AG09309 (cell line): ENCODE measurements at regions not wholly inside any gene's neighbourhood (a gene's known extent, or its start where the extent isn't known, plus 50 kb on each side); places are given as distances from the start of the nearest gene placed in this dataset.

Experiments
- DNase-seq: peaks from one replicate; pipeline ENCODE4 v3.0.0-alpha.2; 2010; ENCODE audit warnings: low read depth
- H3K4me3 ChIP-seq: 2 replicates; pipeline ENCODE4 v1.5.1; 2011; ENCODE audit warnings: mild to moderate bottlenecking, low read depth, low read length, moderate library complexity; ENCODE audit not compliant: control insufficient read depth
- CTCF ChIP-seq: IDR thresholded peaks from 2 replicates; pipeline ENCODE4 v1.5.1; 2011; ENCODE audit warnings: mild to moderate bottlenecking, low read depth, low read length, inconsistent platforms; ENCODE audit not compliant: insufficient read depth, control insufficient read depth; ENCODE audit errors: missing control alignments

DNA sequence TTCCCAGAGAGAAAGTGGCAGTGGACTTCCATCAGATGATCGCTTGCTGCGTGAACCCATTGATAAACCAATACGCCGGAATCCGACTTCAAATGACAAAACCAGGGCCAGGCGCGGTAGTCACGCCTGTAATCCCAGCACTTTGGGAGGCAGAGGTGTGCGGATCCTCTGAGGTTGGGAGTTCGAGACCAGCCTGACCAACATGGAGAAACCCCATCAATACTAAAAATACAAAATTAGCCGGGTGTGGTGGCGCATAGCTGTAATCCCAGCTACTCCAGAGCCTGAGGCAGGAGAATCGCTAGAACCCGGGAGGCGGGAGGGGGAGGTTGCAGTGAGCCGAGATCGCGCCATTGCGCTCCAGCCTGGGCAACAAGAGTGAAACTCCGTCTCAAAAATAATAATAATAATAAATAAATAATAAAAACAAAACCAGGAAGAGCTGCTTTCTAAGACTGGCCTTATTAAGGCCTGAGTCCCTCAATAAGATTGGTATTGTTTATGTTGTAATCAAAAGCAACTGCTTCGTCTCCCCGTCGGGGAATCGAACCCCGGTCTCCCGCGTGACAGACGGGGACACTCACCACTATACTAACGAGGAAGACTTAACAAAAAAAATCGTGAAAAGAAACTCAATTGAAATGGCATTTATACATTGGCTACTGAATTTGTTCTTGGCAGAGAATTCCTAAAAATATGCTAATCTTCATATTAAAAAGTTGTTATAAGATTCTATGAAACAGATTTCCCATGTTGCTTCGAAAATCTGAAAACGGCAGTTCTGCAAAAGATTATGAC is 110.2 kb upstream of the ZNF184 start:
- no peak for DNase-seq
- H3K4me3 ChIP-seq, result no peak overlapping the region
- TF ChIP-seq CTCF, result no peak

GRCh38 chr6:27579973-27580372 is 107.1 kb upstream of the ZNF184 start:
- no peak for DNase-seq
- H3K4me3 ChIP-seq, result no peak overlapping the region
- TF ChIP-seq CTCF, result no peak

DNA sequence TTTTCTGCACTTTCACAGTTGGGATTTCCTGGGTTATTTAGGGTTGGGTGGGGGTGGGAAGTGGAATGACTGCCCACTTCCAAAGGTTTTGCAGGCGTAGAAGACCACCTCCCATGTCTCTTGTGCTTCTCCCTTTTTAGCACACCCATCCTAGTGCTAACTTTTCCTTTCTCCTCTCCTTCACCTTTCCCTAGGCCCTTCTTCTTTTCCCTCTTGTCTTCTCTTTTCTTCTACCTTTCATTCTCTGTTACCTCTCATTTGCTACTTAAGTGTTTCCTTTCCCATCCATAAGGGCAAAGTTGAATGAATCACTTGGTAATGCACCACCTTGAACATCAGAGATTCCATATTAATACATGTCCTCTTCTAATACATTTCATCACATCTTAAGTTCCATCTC is 105.0 kb upstream of the ZNF184 start:
- H3K4me3 ChIP-seq, result no peak overlapping the region
- DNase-seq, result no peak
- no peak for TF ChIP-seq CTCF

DNA sequence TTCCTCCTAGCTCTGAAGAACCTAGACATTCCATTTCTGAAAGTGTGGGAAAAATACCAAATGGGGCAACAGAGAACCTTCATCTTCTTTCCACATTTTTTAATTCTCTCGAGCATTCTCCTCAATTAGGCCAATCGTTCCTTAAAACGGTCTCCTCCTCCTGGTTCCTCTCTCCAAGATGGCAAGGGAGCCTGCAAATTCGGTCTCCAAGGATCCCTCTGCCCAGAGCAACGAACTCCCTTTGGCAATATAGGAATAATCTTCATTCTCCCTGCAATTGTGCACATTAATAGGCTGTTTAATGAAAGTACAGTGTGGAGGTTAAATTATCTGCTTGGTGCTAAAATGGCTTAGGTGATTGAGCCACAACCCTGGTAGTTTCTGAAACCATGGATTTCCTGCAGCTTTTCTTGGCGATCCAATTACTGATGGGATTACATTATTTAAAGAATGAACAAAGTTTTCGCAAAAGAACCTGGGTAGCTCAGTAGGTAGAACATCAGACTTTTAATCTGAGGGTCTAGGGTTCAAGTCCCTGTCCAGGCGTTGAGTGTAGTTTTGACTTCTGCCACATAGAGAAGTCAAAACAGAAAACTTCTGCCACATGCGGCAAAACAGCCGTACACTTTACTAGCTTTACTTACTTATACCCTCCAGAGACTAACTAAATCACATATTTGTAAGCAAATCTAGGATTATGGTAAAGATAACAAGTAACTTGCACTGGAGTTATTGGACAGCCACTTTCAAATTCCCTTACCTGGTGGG is 102.9 kb upstream of the ZNF184 start:
- no peak overlapping the region for H3K4me3 ChIP-seq
- no peak for DNase-seq
- TF ChIP-seq CTCF, result no peak

GRCh38 chr6:27568226-27568897 is 95.5 kb upstream of the ZNF184 start:
- H3K4me3 ChIP-seq, result no peak overlapping the region
- TF ChIP-seq CTCF, result no peak
- no peak for DNase-seq

DNA sequence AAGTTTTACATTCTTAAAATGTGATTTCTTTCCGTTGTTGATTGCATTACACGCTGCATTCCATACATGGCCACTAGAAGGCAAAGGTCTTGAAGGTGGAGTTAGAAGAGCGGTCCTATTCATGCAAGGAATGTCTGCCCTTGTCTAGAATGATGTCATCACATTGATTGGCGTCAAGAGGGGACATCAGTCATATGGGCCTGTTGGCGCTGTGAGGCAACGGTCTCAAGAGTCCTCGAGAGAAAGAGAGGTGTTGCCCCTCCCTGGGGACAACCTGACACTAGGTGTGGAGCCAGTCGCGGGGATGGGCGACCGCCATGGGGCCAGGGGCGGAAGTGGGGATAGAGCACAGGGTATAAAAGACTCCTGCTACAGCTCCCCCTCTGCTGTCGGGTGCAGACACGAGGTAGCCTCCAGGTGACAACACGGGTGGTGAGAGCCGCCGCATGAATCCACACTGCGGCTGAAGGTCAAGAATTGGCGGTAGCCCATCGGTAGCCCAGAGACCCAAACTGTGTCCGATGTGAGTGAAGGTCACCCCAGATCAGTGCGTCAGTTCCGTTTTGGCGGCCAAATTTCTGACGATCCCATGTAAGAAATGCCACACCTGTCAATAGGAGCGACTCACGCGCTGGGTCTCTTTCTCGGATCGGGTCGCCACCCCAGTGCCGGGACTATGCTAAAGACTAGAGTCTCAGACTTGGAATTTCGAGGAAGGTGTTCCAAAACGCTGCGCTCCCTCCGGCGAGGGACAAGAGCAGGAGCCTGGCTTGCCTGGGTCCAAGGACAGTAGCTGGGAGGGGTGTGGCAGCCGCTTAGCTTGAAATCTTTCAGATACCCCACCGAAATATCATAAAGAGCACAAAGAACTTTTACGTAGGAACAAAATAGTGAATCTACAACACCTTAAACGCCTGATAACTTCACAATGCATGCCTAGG is 93.2 kb upstream of the ZNF184 start:
- no peak for DNase-seq
- no peak for TF ChIP-seq CTCF
- no peak overlapping the region for H3K4me3 ChIP-seq
